ENCODE measurements at regions not wholly inside any gene's neighbourhood (a gene's known extent, or its start where the extent isn't known, plus 50 kb on each side); places are given as distances from the start of the nearest gene placed in this dataset.

GRCh38 chr6:71544028-71544427, 255.4 kb downstream of the OGFRL1 start:
- no peak for TF ChIP-seq POLR2AphosphoS5 (IDR thresholded peaks at IDR 0.05; ENCODE audit: insufficient read depth, low read depth, low read length)
- TF ChIP-seq CTCF (IDR thresholded peaks at IDR 0.05; ENCODE audit: extremely low read depth in 1 of 2, insufficient read depth in 1 of 2, low read depth in 1 of 2, low read length in 2 of 2): no peak
- no peak for TF ChIP-seq POLR2A (IDR thresholded peaks at IDR 0.05; ENCODE audit: low read depth, low read length)
- TF ChIP-seq MAX (IDR thresholded peaks at IDR 0.05; ENCODE audit: insufficient read depth, insufficient read length): no peak
